ENCODE measurements at regions not wholly inside any gene's neighbourhood (a gene's known extent, or its start where the extent isn't known, plus 50 kb on each side); places are given as distances from the start of the nearest gene placed in this dataset.

DNA sequence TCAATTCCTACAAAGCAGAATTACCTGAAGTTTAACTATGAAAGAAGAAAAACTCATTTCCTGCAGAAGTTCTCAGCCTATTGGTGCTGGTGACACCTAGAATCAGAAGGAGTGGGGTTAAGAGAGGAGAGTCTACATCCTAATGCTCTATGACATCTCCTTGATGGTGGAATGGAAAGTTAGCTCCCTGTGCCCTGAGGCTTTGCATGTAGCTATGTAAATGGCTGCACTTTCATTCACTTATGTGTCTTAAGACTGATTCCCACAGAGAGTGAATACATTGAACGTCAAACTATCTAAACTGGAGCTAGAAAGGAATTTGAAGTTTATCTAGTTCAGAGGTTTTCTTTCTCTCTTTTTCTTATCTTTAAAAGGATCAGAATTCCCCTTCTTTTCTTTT is 52.1 kb upstream of the ADRB2 start:
- Histone ChIP-seq H3K4me3 (no peak overlapping the region), H3K27ac (no peak overlapping the region), H3K36me3 (no peaks in the 10 kb centered on the region), H3K9me3 (no peaks in the 10 kb centered on the region), H3K4me1 (no peaks in the 10 kb centered on the region), H3K27me3 (no peaks in the 10 kb centered on the region)
- no peak for DNase-seq (ENCODE audit: low spot score)
- TF ChIP-seq, protein P1, sequence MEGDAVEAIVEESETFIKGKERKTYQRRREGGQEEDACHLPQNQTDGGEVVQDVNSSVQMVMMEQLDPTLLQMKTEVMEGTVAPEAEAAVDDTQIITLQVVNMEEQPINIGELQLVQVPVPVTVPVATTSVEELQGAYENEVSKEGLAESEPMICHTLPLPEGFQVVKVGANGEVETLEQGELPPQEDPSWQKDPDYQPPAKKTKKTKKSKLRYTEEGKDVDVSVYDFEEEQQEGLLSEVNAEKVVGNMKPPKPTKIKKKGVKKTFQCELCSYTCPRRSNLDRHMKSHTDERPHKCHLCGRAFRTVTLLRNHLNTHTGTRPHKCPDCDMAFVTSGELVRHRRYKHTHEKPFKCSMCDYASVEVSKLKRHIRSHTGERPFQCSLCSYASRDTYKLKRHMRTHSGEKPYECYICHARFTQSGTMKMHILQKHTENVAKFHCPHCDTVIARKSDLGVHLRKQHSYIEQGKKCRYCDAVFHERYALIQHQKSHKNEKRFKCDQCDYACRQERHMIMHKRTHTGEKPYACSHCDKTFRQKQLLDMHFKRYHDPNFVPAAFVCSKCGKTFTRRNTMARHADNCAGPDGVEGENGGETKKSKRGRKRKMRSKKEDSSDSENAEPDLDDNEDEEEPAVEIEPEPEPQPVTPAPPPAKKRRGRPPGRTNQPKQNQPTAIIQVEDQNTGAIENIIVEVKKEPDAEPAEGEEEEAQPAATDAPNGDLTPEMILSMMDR (IDR thresholded peaks at IDR 0.05), result no peak

DNA sequence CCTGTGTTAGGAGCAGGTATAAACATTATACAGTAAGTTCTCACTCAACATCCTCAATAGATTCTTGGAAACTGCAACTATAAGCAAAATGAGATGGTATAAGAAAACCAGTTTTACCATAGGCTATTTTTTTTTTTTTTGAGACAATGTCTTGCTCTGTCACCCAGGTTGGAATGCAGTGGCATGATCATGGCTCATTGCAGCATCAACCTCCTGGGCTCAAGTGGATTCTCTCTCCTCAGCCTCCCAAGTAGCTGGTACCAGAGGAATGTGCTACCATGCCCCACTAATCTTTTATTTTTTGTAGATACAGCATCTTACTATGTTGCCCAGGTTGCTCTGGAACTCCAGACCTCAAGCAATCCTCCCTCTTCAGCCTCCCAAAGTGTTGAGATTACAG is 50.1 kb upstream of the ADRB2 start:
- Histone ChIP-seq H3K4me3 (no peak overlapping the region), H3K36me3 (no peaks in the 10 kb centered on the region), H3K27ac (no peak overlapping the region), H3K4me1 (no peaks in the 10 kb centered on the region), H3K27me3 (no peaks in the 10 kb centered on the region), H3K9me3 (no peaks in the 10 kb centered on the region)
- TF ChIP-seq, protein P1 (IDR thresholded peaks at IDR 0.05), result no peak
- DNase-seq (ENCODE audit: low spot score), result no peak
